H1 (cell line): ENCODE measurements at regions not wholly inside any gene's neighbourhood (a gene's known extent, or its start where the extent isn't known, plus 50 kb on each side); places are given as distances from the start of the nearest gene placed in this dataset.

Experiments used
- CTCF ChIA-PET: fragments of 300-600 bp; sonication (Branson Sonifier 250); formaldehyde crosslinking; loops from one replicate; lab custom pipeline; 2021; ENCODE audit not compliant: partially characterized antibody; lab: Charles Lee
- POLR2A ChIA-PET: fragments of 300-600 bp; sonication (Branson Sonifier 250); formaldehyde crosslinking; loops from one replicate; lab custom pipeline; 2021; ENCODE audit warnings: inconsistent platforms; ENCODE audit not compliant: partially characterized antibody; lab: Charles Lee
- DNase-seq, 2 experiments: peaks; one replicate each; pipeline versions ENCODE4 v3.0.0 to v3.0.0-alpha.2; 2010 to 2022; ENCODE audit warnings: low spot score in 2 of 2, low read depth in 1 of 2, mixed read lengths in 1 of 2
- FAIRE-seq: peaks from 2 replicates; lab custom pipeline; 2011; peaks lifted over from hg19 to GRCh38; lab: Jason Lieb, UNC
- H2AFZ ChIP-seq: 2 replicates; pipeline ENCODE4 v1.8.1; 2012; ENCODE audit warnings: low read length, inconsistent platforms
- H2AK5ac ChIP-seq: 2 replicates; pipeline ENCODE4 v1.6.1; 2013; ENCODE audit warnings: low read depth, low read length
- H2BK120ac ChIP-seq: replicated peaks from 2 replicates; pipeline ENCODE3; 2013; ENCODE audit warnings: low read depth, low read length, inconsistent platforms
- H2BK12ac ChIP-seq: 2 replicates; pipeline ENCODE4 v1.6.1; 2013; ENCODE audit warnings: low read depth, low read length
- H2BK15ac ChIP-seq: 2 replicates; pipeline ENCODE4 v1.6.1; 2013; ENCODE audit warnings: low read length
- H2BK20ac ChIP-seq: 2 replicates; pipeline ENCODE4 v1.6.1; 2013; ENCODE audit warnings: low read length
- H2BK5ac ChIP-seq: 2 replicates; pipeline ENCODE4 v1.6.1; 2013; ENCODE audit warnings: low read depth, low read length
- H3K14ac ChIP-seq: 2 replicates; pipeline ENCODE4 v1.6.1; 2013; ENCODE audit warnings: inconsistent platforms; ENCODE audit not compliant: insufficient read length
- H3K18ac ChIP-seq: 2 replicates; pipeline ENCODE4 v1.6.1; 2013; ENCODE audit warnings: low read length; ENCODE audit errors: extremely low read depth
- H3K23ac ChIP-seq: 2 replicates; pipeline ENCODE4 v1.6.1; 2013; ENCODE audit warnings: inconsistent platforms; ENCODE audit not compliant: insufficient read length
- H3K23me2 ChIP-seq: 2 replicates; pipeline ENCODE4 v1.6.1; 2013; ENCODE audit warnings: low read depth, low read length
- H3K27ac ChIP-seq: 2 replicates; pipeline ENCODE4 v1.6.1; 2011; ENCODE audit warnings: low read depth, low read length, inconsistent platforms
- H3K27me3 ChIP-seq, 4 experiments: replicated peaks in 1 of 4; 1 replicate in 1 of 4; 2 replicates in 3 of 4; pipeline versions ENCODE4 v1.6.1 to v1.8.1; 2011 to 2013; ENCODE audit warnings: low read length in 3 of 4, mild to moderate bottlenecking in 3 of 4, inconsistent platforms in 2 of 4, mixed read lengths in 2 of 4, moderate library complexity in 1 of 4; ENCODE audit not compliant: control insufficient read depth in 3 of 4, insufficient read depth in 3 of 4; ENCODE audit errors: extremely low read depth in 1 of 4
- H3K36me3 ChIP-seq, 4 experiments: 2 replicates each; pipeline versions ENCODE4 v1.6.1 to v1.8.1; 2011 to 2013; ENCODE audit warnings: mild to moderate bottlenecking in 4 of 4, low read length in 3 of 4, moderate library complexity in 2 of 4, control low read depth in 1 of 4, inconsistent platforms in 1 of 4; ENCODE audit not compliant: insufficient read depth in 4 of 4, control insufficient read depth in 2 of 4
- H3K4ac ChIP-seq: replicated peaks from 2 replicates; pipeline ENCODE3; 2013; ENCODE audit warnings: low read length, low read depth, mixed read lengths, inconsistent platforms; ENCODE audit not compliant: insufficient read length
- H3K4me1 ChIP-seq, 4 experiments: replicated peaks in 1 of 4; 1 replicate in 1 of 4; 2 replicates in 3 of 4; pipeline versions ENCODE4 v1.6.1 to v1.8.1; 2011 to 2013; ENCODE audit warnings: low read length in 3 of 4, inconsistent platforms in 2 of 4, mixed read lengths in 1 of 4; ENCODE audit not compliant: insufficient read depth in 4 of 4, control insufficient read depth in 3 of 4
- H3K4me2 ChIP-seq, 2 experiments: 2 replicates each; pipeline versions ENCODE4 v1.6.1 to v1.8.1; 2011 to 2013; ENCODE audit warnings: low read depth in 2 of 2, low read length in 2 of 2, control low read depth in 1 of 2, inconsistent platforms in 1 of 2, mild to moderate bottlenecking in 1 of 2; ENCODE audit not compliant: insufficient read depth in 1 of 2
- H3K4me3 ChIP-seq, 4 experiments: fragments of 200-600, 300-600 bp in 1 of 4; sonication (generic), shearing (Covaris generic), sonication (Bioruptor Twin) in 1 of 4; 2 replicates each; pipeline versions ENCODE4 v1.5.1 to v1.8.1; 2011 to 2016; ENCODE audit warnings: low read length in 4 of 4, low read depth in 3 of 4, control low read depth in 2 of 4, inconsistent platforms in 2 of 4, mild to moderate bottlenecking in 2 of 4, mixed read lengths in 1 of 4, moderate library complexity in 1 of 4; ENCODE audit not compliant: insufficient read depth in 2 of 4; ENCODE audit errors: extremely low read depth in 1 of 4
- H3K56ac ChIP-seq: replicated peaks from 2 replicates; pipeline ENCODE3; 2013; ENCODE audit warnings: low read depth, mild to moderate bottlenecking, mixed read lengths, low read length, inconsistent platforms; ENCODE audit not compliant: insufficient read length
- H3K79me1 ChIP-seq: 2 replicates; pipeline ENCODE4 v1.6.1; 2013; ENCODE audit warnings: low read depth, low read length, control low read depth
- H3K79me2 ChIP-seq, 2 experiments: 2 replicates each; pipeline versions ENCODE4 v1.6.1 to v1.8.1; 2012 to 2013; ENCODE audit warnings: low read length in 2 of 2, mild to moderate bottlenecking in 2 of 2, inconsistent platforms in 1 of 2; ENCODE audit not compliant: insufficient read depth in 2 of 2, control insufficient read depth in 1 of 2
- H3K9ac ChIP-seq, 4 experiments: replicated peaks in 1 of 4; 1 replicate in 1 of 4; 2 replicates in 3 of 4; pipeline versions ENCODE4 v1.6.1 to v1.8.1; 2011 to 2013; ENCODE audit warnings: low read depth in 3 of 4, low read length in 3 of 4, control low read depth in 2 of 4, mild to moderate bottlenecking in 2 of 4, moderate library complexity in 2 of 4, inconsistent platforms in 1 of 4; ENCODE audit errors: extremely low read depth in 1 of 4
- H3K9me3 ChIP-seq, 2 experiments: 2 replicates each; pipeline versions ENCODE4 v1.6.1 to v1.8.1; 2012 to 2013; ENCODE audit warnings: mild to moderate bottlenecking in 2 of 2, moderate library complexity in 2 of 2, control low read depth in 1 of 2, inconsistent platforms in 1 of 2, low read depth in 1 of 2, low read length in 1 of 2, mixed read lengths in 1 of 2; ENCODE audit not compliant: insufficient read depth in 2 of 2
- H4K20me1 ChIP-seq, 2 experiments: replicated peaks in 1 of 2; 2 replicates each; pipeline versions ENCODE3 to v1.8.1; 2011 to 2013; ENCODE audit warnings: inconsistent platforms in 2 of 2, low read length in 2 of 2, mild to moderate bottlenecking in 1 of 2; ENCODE audit not compliant: insufficient read depth in 2 of 2, control insufficient read depth in 1 of 2
- H4K5ac ChIP-seq: 2 replicates; pipeline ENCODE4 v1.6.1; 2013; ENCODE audit warnings: low read length, low read depth, mixed read lengths, inconsistent platforms; ENCODE audit not compliant: insufficient read length
- H4K8ac ChIP-seq: 2 replicates; pipeline ENCODE4 v1.8.0; 2013; ENCODE audit warnings: mild to moderate bottlenecking, moderate library complexity, low read length, inconsistent platforms; ENCODE audit not compliant: insufficient read depth; ENCODE audit errors: extremely low read depth
- H4K91ac ChIP-seq: replicated peaks from 2 replicates; pipeline ENCODE3; 2013; ENCODE audit warnings: low read length, mixed read lengths, inconsistent platforms; ENCODE audit not compliant: insufficient read length
- CREB1 ChIP-seq: IDR thresholded peaks from 2 replicates; pipeline ENCODE4 v1.6.1; 2012; ENCODE audit warnings: inconsistent platforms
- RBBP5 ChIP-seq: IDR thresholded peaks from 2 replicates; pipeline ENCODE4 v1.7.1; 2012; ENCODE audit warnings: low read depth, mild to moderate bottlenecking, inconsistent platforms, low read length, moderate library complexity, borderline replicate concordance
- SIRT6 ChIP-seq: IDR thresholded peaks from one replicate; pipeline ENCODE4 v1.7.1; 2012; ENCODE audit warnings: low read length, inconsistent platforms
- SP4 ChIP-seq: IDR thresholded peaks from 2 replicates; pipeline ENCODE4 v1.6.1; 2012; ENCODE audit warnings: low read length, inconsistent platforms
- TBP ChIP-seq: IDR thresholded peaks from 2 replicates; pipeline ENCODE4 v1.6.1; 2011; ENCODE audit warnings: low read depth, low read length, improper control_type of control experiment
- WGBS, 2 experiments: shearing (Covaris generic) in 1 of 2; methylation state at CpG; one replicate each; pipeline versions ENCODE4 v1.1.6 to v1.1.7; 2013 to 2015; ENCODE audit warnings: low lambda C conversion rate in 2 of 2, mixed read lengths in 2 of 2, inconsistent platforms in 1 of 2, low coverage in 1 of 2, missing lambda C conversion rate in 1 of 2; ENCODE audit not compliant: insufficient replicate concordance in 2 of 2, insufficient coverage in 1 of 2, insufficient read length in 1 of 2; ENCODE audit errors: extremely low coverage in 1 of 2, missing lambda C conversion rate in 1 of 2; 5-methylcytosine and 5-hydroxymethylcytosine counted together

- TF ChIP-seq CREB1 (no peak), TBP (no peak), SP4 (no peak), SIRT6 (no peak), RBBP5 (no peak)
- no peak overlapping the region for H3K27ac ChIP-seq
- FAIRE-seq, result no peak
Observed at GRCh38 chr16:51952500-51952899, 594.4 kb downstream of the TOX3 start.

More at GRCh38 chr16:51952500-51952899, 594.4 kb downstream of the TOX3 start:
- no peak overlapping the region for H4K91ac ChIP-seq
- H2AFZ ChIP-seq, result no peak overlapping the region
- no peaks in the 10 kb centered on the region for H4K20me1 ChIP-seq
- no peak overlapping the region; the same call in 1 of the 2 replicates for H3K18ac ChIP-seq
- no peaks in the 10 kb centered on the region for H3K79me2 ChIP-seq
- no peak overlapping the region for H3K23ac ChIP-seq
- H3K36me3 ChIP-seq, result no peaks in the 10 kb centered on the region
- no peaks in the 10 kb centered on the region for H3K79me1 ChIP-seq
- H2BK15ac ChIP-seq, result no peak overlapping the region
- no peak overlapping the region for H4K5ac ChIP-seq
- H3K9me3 ChIP-seq, result no peaks in the 10 kb centered on the region
- no peak overlapping the region for H2BK12ac ChIP-seq
- 0 out of 2 replicates have a peak overlapping the region, but pooled peaks have one; percentile 37 for H2BK5ac ChIP-seq
- H4K8ac ChIP-seq, result no peak overlapping the region
- no peaks in the 10 kb centered on the region for H3K27me3 ChIP-seq
- no peak overlapping the region for H3K14ac ChIP-seq
- no peak overlapping the region for H3K4ac ChIP-seq
- H3K9ac ChIP-seq, result no peak overlapping the region
- WGBS, 2 experiments, result 90% methylated on average over 3 of the region's 3 CpGs; no CpG with 5 or more reads in 1 of the 2 experiments
- peaks cover 7 to 25% (median 16%) of the 10 kb centered on the region in 4 experiments; a peak in 6 of 7 replicates for H3K4me1 ChIP-seq
- H3K23me2 ChIP-seq, result no peaks in the 10 kb centered on the region
- peak overlapping the region in 1 of 2 experiments; percentile 52; a peak in 1 of 4 replicates for H3K4me2 ChIP-seq
- H3K4me3 ChIP-seq, result no peak overlapping the region
- no peak overlapping the region for H2BK120ac ChIP-seq
- no peak overlapping the region for H3K56ac ChIP-seq
- no peak overlapping the region for H2BK20ac ChIP-seq
- POLR2A ChIA-PET, result no interaction called here
- CTCF ChIA-PET, result interaction anchor here (1.1 to 4.6 kb wide), 3 partner anchors 12 to 140 kb away, joined by 3 to 17 read pairs (median 4); no protein-coding TSS in a partner anchor
- H2AK5ac ChIP-seq, result no peak overlapping the region
- no peak for DNase-seq
